Mesodermal cell (in vitro differentiated cells): ENCODE measurements at regions not wholly inside any gene's neighbourhood (a gene's known extent, or its start where the extent isn't known, plus 50 kb on each side); places are given as distances from the start of the nearest gene placed in this dataset.
A peak's percentile ranks its signal among the peaks of the same experiment; 100 is the strongest.
"Not testable (repeated sequence)": the region's sequence is repeated elsewhere in the genome, so short reads cannot be mapped to it uniquely, and the experiment has no call there.

ENCODE experiments used
- H3K27ac ChIP-seq: 2 replicates; pipeline ENCODE4 v1.7.0; 2013; ENCODE audit warnings: mild to moderate bottlenecking, low read depth, low read length, moderate library complexity; ENCODE audit not compliant: severe bottlenecking
- H3K36me3 ChIP-seq: 2 replicates; pipeline ENCODE4 v1.7.1; 2013; ENCODE audit warnings: mild to moderate bottlenecking, low read length, moderate library complexity; ENCODE audit not compliant: control insufficient read depth, insufficient read depth
- H3K4me1 ChIP-seq: one replicate; pipeline ENCODE4 v1.7.1; 2013; ENCODE audit warnings: mild to moderate bottlenecking, low read length; ENCODE audit not compliant: insufficient read depth, control insufficient read depth, poor library complexity, severe bottlenecking
- H3K4me3 ChIP-seq: 2 replicates; pipeline ENCODE4 v1.7.0; 2013; ENCODE audit warnings: low read length, control low read depth, mild to moderate bottlenecking; ENCODE audit not compliant: insufficient read depth, poor library complexity, severe bottlenecking; ENCODE audit errors: extremely low read depth
- H3K9me3 ChIP-seq: 2 replicates; pipeline ENCODE4 v1.7.1; 2013; ENCODE audit warnings: mild to moderate bottlenecking, low read length, moderate library complexity; ENCODE audit not compliant: control insufficient read depth
- WGBS, 2 experiments: methylation state at CpG; one replicate each; pipeline ENCODE4 v1.1.5; 2013; ENCODE audit warnings: missing lambda C conversion rate in 2 of 2; ENCODE audit not compliant: insufficient coverage in 2 of 2; 5-methylcytosine and 5-hydroxymethylcytosine counted together

- no peak overlapping the region for H3K4me3 ChIP-seq
- no CpG with 5 or more reads among the region's 3 CpGs for WGBS, 2 experiments
- no peak overlapping the region for H3K27ac ChIP-seq
- H3K9me3 ChIP-seq = no peaks in the 10 kb centered on the region
- no peaks in the 10 kb centered on the region for H3K36me3 ChIP-seq
- H3K4me1 ChIP-seq = no peaks in the 10 kb centered on the region
Observed at GRCh38 chr6:126665551-126665950, 325.6 kb downstream of the CENPW start.

DNA sequence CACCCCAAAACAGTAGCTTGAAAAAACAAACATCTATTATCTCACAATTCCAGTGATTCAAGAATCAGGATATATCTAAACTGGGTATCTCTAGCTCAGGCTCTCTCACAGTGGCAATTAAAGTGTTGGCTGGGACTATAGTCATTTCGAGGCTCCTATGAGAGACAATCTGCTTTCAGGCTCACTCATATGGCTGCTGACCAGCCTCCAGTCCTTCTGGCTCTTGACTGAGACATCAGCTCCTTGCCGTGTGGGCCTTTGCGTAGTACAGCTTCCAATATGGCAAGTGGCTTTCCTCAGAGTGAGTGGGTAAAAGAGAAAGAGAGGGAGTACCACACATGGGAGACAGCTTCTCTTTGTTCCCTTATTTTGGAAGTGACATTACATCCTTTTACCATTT lies 327.2 kb downstream of the CENPW start:
- no peaks in the 10 kb centered on the region for H3K36me3 ChIP-seq
- WGBS, 2 experiments = 89 to 100% methylated on average over 1 to 3 of the region's 3 CpGs
- no peaks in the 10 kb centered on the region for H3K4me1 ChIP-seq

GRCh38 chr6:126667728-126668127 lies 327.8 kb downstream of the CENPW start:
- Histone ChIP-seq H3K27ac (no peak overlapping the region), H3K4me3 (no peak overlapping the region), H3K4me1 (no peaks in the 10 kb centered on the region), H3K36me3 (no peaks in the 10 kb centered on the region), H3K9me3 (no peaks in the 10 kb centered on the region)

More for the DNA sequence above, 327.2 kb downstream of the CENPW start:
- Histone ChIP-seq H3K9me3 (no peaks in the 10 kb centered on the region), H3K27ac (no peak overlapping the region), H3K4me3 (no peak overlapping the region)

DNA sequence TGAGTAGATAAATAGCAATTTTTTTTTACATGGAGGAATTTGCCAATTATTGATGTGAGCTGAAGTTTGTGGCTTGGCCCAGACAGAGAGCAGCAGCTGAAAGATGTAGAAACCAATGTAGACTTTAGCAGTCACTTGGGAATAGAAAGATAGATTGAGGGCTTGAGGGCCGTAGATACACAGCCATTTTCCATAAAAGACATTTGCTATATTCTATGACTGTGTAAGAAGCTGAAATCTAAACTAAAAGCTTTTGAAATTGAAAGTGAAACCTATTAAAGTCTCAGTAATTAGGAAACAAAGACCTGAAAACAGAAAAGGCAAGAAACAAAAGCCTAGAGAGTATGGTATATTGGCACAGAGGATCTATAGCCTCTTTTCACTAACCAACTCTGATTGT lies 332.7 kb downstream of the CENPW start:
- Histone ChIP-seq H3K9me3 (no peaks in the 10 kb centered on the region), H3K36me3 (no peaks in the 10 kb centered on the region), H3K27ac (no peak overlapping the region), H3K4me1 (no peaks in the 10 kb centered on the region), H3K4me3 (no peak overlapping the region)
- no CpG with 5 or more reads among the region's 1 CpG for WGBS, 2 experiments

DNA sequence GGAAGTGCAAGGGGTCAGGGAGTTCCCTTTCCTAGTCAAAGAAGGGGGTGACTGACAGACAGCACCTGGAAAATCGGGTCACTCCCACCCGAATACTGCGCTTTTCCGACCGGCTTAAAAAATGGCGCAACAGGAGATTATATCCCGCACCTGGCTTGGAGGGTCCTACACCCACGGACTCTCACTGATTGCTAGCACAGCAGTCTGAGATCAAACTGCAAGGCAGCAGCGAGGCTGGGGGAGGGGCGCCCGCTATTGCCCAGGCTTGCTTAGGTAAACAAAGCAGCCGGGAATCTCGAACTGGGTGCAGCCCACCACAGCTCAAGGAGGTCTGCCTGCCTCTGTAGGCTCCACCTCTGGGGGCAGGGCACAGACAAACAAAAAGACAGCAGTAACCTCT lies 333.8 kb downstream of the CENPW start:
- not testable (repeated sequence) for H3K9me3 ChIP-seq, H3K36me3 ChIP-seq, H3K4me3 ChIP-seq, H3K27ac ChIP-seq, H3K4me1 ChIP-seq
- WGBS, 2 experiments = 83 to 94% methylated on average over 5 to 10 of the region's 13 CpGs

DNA sequence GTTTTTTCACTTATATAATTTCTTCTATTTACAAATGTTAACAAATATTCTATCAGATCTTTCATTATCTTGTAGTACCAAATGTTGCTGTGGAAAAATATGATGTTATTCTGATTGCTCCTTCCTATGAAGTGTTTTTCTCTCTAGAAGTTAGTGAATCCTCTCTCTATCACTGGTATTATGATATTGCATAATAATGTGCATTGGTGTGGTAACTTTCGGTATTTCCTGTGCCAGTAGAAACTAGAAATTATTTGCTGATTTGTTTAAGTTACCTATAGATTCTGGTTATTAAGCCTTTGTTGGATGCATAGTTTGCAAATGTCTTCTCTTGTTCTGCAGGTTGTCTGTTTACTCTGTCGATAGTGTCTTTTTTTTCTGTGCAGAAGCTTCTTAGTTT lies 342.5 kb downstream of the CENPW start:
- Histone ChIP-seq H3K36me3 (no peaks in the 10 kb centered on the region), H3K4me1 (no peaks in the 10 kb centered on the region), H3K4me3 (no peak overlapping the region), H3K27ac (no peak overlapping the region), H3K9me3 (no peaks in the 10 kb centered on the region)
- WGBS, 2 experiments = 100% methylated on average over 1 of the region's 2 CpGs; no CpG with 5 or more reads in 1 of the 2 experiments

DNA sequence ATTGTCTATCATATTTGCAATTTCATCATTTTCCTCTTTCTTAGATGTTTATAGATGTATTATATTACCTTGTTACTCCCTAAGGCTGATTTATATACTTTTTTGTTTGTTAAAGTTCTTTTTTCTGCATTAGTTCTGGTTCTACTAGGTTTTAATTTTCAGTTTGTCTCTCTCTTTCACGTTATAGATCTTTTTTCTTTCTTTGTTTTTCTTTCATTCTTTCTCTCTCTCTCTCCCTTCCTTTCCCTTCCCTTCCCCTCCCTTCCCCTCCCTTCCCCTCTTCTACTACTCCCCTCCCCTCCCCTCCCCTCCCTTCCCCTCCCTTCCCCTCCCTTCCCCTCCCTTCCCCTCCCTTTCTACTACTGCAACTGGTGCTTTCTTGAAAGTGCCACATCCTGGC lies 345.3 kb downstream of the CENPW start:
- no peak overlapping the region for H3K27ac ChIP-seq
- H3K36me3 ChIP-seq = no peaks in the 10 kb centered on the region

GRCh38 chr6:126696921-126697693 lies 357.2 kb downstream of the CENPW start:
- peaks cover 13% of the 10 kb centered on the region for H3K4me1 ChIP-seq
- no peaks in the 10 kb centered on the region for H3K9me3 ChIP-seq
- 70 to 86% methylated on average over 2 to 4 of the region's 5 CpGs for WGBS, 2 experiments
- H3K4me3 ChIP-seq = no peak overlapping the region
- H3K27ac ChIP-seq = peak overlapping the region; percentile 54
- H3K36me3 ChIP-seq = no peaks in the 10 kb centered on the region

More for the DNA sequence above, 345.3 kb downstream of the CENPW start:
- no peak overlapping the region for H3K4me3 ChIP-seq
- WGBS, 2 experiments = no CpG with 5 or more reads among the region's 1 CpG
- H3K9me3 ChIP-seq = no peaks in the 10 kb centered on the region
- no peaks in the 10 kb centered on the region for H3K4me1 ChIP-seq

GRCh38 chr6:126698732-126699240 lies 358.9 kb downstream of the CENPW start:
- Histone ChIP-seq H3K4me1 (peaks cover 13% of the 10 kb centered on the region), H3K27ac (no peak overlapping the region), H3K9me3 (no peaks in the 10 kb centered on the region), H3K36me3 (no peaks in the 10 kb centered on the region), H3K4me3 (no peak overlapping the region)
- WGBS, 2 experiments = no CpG with 5 or more reads among the region's 3 CpGs

- Histone ChIP-seq H3K36me3 (no peaks in the 10 kb centered on the region), H3K9me3 (no peaks in the 10 kb centered on the region), H3K4me3 (no peak overlapping the region), H3K27ac (no peak overlapping the region), H3K4me1 (peaks cover 10% of the 10 kb centered on the region)
- WGBS, 2 experiments = 100% methylated on average over 2 of the region's 5 CpGs; no CpG with 5 or more reads in 1 of the 2 experiments
Observed at GRCh38 chr6:126701676-126702560, 362.0 kb downstream of the CENPW start.
